HepG2 (cell line): ENCODE measurements at regions not wholly inside any gene's neighbourhood (a gene's known extent, or its start where the extent isn't known, plus 50 kb on each side); places are given as distances from the start of the nearest gene placed in this dataset.

Source experiments
- ATAC-seq: fragments of 200-7000 bp; cut with Tn5 transposase; 3 replicates; pipeline ENCODE4 v1.9.1; 2020; ENCODE audit warnings: mild to moderate bottlenecking, moderate library complexity
- BruUV-seq: library from RNA; stranded (reverse); fragments of 400-500 nt; replicated peaks from 2 replicates; lab custom pipeline; 2021; lab: Mats Ljungman, UMichigan
- CTCF ChIA-PET: fragments of 300-600 bp; formaldehyde crosslinking; extraction: SDS; loops from one replicate; lab custom pipeline; 2021; ENCODE audit warnings: low total read pairs, inconsistent platforms, low intra/inter-chr PET ratio; lab: Yijun Ruan, JAX
- POLR2A ChIA-PET: fragments of 350-600 bp; sonication (Branson Sonifier 250); formaldehyde crosslinking; loops from one replicate; lab custom pipeline; 2020; ENCODE audit warnings: antibody characterized with exemption, inconsistent platforms; lab: Yijun Ruan, JAX
- DNase-seq: peaks from one replicate; pipeline ENCODE4 v3.0.0-alpha.2; 2015; ENCODE audit warnings: low spot score
- FAIRE-seq: peaks from 3 replicates; lab custom pipeline; 2011; peaks lifted over from hg19 to GRCh38; lab: Jason Lieb, UNC
- H2AFZ ChIP-seq: one replicate; pipeline ENCODE4 v1.6.1; 2011; ENCODE audit warnings: low read length, inconsistent platforms
- H3K27ac ChIP-seq: fragments of 300-600 bp; 3 replicates; pipeline ENCODE4 v1.8.0; 2011; ENCODE audit warnings: mixed run types, mild to moderate bottlenecking, mixed read lengths, low read length, inconsistent platforms; ENCODE audit not compliant: insufficient read depth; ENCODE audit errors: extremely low read length
- H3K27me3 ChIP-seq, 2 experiments: fragments of 200-600 bp in 1 of 2; 2 replicates in 1 of 2; 3 replicates in 1 of 2; pipeline versions ENCODE4 v1.6.0 to v1.8.0; 2011; ENCODE audit warnings: low read length in 2 of 2, mild to moderate bottlenecking in 2 of 2, moderate library complexity in 2 of 2, inconsistent platforms in 1 of 2; ENCODE audit not compliant: insufficient read depth in 2 of 2, control insufficient read depth in 1 of 2
- H3K36me3 ChIP-seq, 2 experiments: fragments of 200-600 bp in 1 of 2; replicated peaks in 1 of 2; 2 replicates in 1 of 2; 3 replicates in 1 of 2; pipeline versions ENCODE4 v1.5.1 to v1.8.0; 2011; ENCODE audit warnings: low read length in 2 of 2, inconsistent platforms in 1 of 2; ENCODE audit not compliant: insufficient read depth in 2 of 2, control insufficient read depth in 1 of 2
- H3K4me1 ChIP-seq: 2 replicates; pipeline ENCODE4 v1.5.1; 2012; ENCODE audit warnings: low read length, inconsistent platforms; ENCODE audit not compliant: insufficient read depth
- H3K4me2 ChIP-seq: 2 replicates; pipeline ENCODE4 v1.6.0; 2011; ENCODE audit warnings: low read depth, low read length, inconsistent platforms
- H3K4me3 ChIP-seq, 3 experiments: fragments of 200-600 bp in 1 of 3; sonication (generic), shearing (Covaris generic) in 1 of 3; replicated peaks in 1 of 3; 2 replicates each; pipeline ENCODE4 v1.5.1; 2011 to 2016; ENCODE audit warnings: low read length in 3 of 3, inconsistent platforms in 2 of 3, low read depth in 2 of 3, mild to moderate bottlenecking in 2 of 3, control low read depth in 1 of 3, mixed read lengths in 1 of 3; ENCODE audit not compliant: insufficient read depth in 1 of 3
- H3K79me2 ChIP-seq: one replicate; pipeline ENCODE4 v1.6.1; 2011; ENCODE audit warnings: low read length, inconsistent platforms; ENCODE audit not compliant: insufficient read depth
- H3K9ac ChIP-seq: 2 replicates; pipeline ENCODE4 v1.6.0; 2011; ENCODE audit warnings: mild to moderate bottlenecking, low read depth, low read length, inconsistent platforms; ENCODE audit not compliant: insufficient read depth
- H3K9me3 ChIP-seq: 2 replicates; pipeline ENCODE4 v1.5.1; 2012; ENCODE audit warnings: mild to moderate bottlenecking, low read length
- H4K20me1 ChIP-seq: 2 replicates; pipeline ENCODE4 v1.6.0; 2011; ENCODE audit warnings: inconsistent platforms, mild to moderate bottlenecking, low read length, moderate library complexity; ENCODE audit not compliant: insufficient read depth
- ZNF687 ChIP-seq: sonication (generic); formaldehyde crosslinking; IDR thresholded peaks from 2 replicates; pipeline ENCODE4 v1.5.1; 2020; ENCODE audit warnings: mild to moderate bottlenecking, missing genetic modification reagents, moderate library complexity
- ZSCAN9 ChIP-seq: IDR thresholded peaks from 2 replicates; pipeline ENCODE4 v1.6.1; 2016; ENCODE audit warnings: borderline replicate concordance
- WGBS: methylation state at CpG from one replicate; pipeline ENCODE4 v1.1.6; 2017; ENCODE audit warnings: low lambda C conversion rate; 5-methylcytosine and 5-hydroxymethylcytosine counted together
- in situ Hi-C: cut with HindIII; loops from 2 replicates; pipeline ENCODE4 v1.10.0; 2017; ENCODE audit warnings: low pct_unique_long_range_greater_than_20kb; ENCODE audit not compliant: extremely low pct_ligation_motif_present
- intact Hi-C: fragments of 100-400 bp; cut with micrococcal nuclease; formaldehyde crosslinking; loops from one replicate; pipeline ENCODE4 v1.10.0; 2022; ENCODE audit not compliant: unreplicated experiment
- TF ChIP-seq, protein P1 (sequence below): sonication (generic); formaldehyde crosslinking; IDR thresholded peaks from 2 replicates; pipeline ENCODE4 v1.4.0; 2020; ENCODE audit warnings: missing genetic modification reagents

DNA sequence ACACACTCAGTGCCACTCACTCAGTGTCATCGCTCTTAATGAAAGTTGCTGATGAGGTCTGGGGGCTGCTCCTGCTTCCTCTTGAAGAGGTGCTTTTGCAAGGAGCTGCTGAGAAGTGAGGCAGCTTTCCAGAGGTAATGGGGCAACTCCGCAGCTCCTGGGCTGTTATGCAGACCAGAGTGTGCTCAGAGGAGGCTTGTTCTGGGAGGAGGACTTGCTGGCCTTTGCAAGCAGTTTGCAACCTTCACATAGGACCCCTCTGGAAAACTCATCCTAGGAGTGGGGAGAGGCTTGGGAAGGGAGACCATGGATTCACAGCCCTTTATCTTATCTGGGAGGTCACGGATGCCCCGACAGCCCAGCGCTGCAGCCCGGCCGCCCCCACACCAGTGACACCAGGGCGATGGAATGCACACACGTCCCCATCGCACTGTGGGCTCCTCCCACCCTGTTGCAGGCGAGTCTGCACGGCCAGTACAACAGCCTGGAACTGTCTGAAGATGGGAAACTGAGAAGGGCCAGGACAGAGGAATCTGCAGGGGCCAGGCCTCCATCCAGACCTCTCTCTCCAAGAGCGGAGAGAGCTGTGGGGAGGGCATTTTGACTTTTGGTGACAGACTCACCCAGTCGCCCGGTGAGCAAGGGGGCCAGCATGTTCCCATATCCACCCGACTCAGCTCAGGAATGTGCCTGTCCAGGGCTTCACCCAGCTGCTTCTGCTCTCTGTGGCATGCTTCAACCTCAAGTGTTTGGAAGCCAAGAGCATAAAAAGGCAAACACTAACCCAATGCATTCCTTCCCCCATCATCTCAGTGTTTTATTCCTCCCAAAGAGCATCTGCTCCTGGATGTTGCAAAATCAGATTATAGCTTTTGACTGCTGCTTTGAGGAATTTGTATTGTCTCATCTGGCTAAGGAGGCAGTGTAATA lies 78.6 kb upstream of the ZNF469 start:
- Histone ChIP-seq H3K4me3 (no peak overlapping the region), H3K27ac (no peak overlapping the region), H3K27me3 (peaks cover 24 to 85% of the 10 kb centered on the region in 2 experiments), H3K79me2 (no peaks in the 10 kb centered on the region), H3K4me2 (no peak overlapping the region), H3K4me1 (no peaks in the 10 kb centered on the region)
- ATAC-seq (peak; percentile 64), FAIRE-seq (no peak), DNase-seq (peak; percentile 19)
- in situ Hi-C loops (no loop called here), intact Hi-C loops (no loop called here)
- WGBS, result 16% methylated on average over 15 of the region's 16 CpGs
- CTCF ChIA-PET, result no interaction called here
- 0 out of 2 replicates have a peak, but pooled peaks have one; percentile 14 for TF ChIP-seq ZNF687 (CRISPR knock-in tag)
- TF ChIP-seq ZSCAN9 (CRISPR knock-in tag), result no peak
- TF ChIP-seq, protein P1, sequence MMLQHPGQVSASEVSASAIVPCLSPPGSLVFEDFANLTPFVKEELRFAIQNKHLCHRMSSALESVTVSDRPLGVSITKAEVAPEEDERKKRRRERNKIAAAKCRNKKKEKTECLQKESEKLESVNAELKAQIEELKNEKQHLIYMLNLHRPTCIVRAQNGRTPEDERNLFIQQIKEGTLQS (CRISPR knock-in tag), result peak; percentile 57; the same call in 1 of the 2 replicates
- TF ChIP-seq, all 625 proteins: peak for 2
- no peaks in the 10 kb centered on the region for H3K36me3 ChIP-seq
- POLR2A ChIA-PET, result no interaction called here
- H2AFZ ChIP-seq, result no peak overlapping the region
- H4K20me1 ChIP-seq, result no peaks in the 10 kb centered on the region
- BruUV-seq, result no TSS peak
- H3K9ac ChIP-seq, result no peak overlapping the region
- H3K9me3 ChIP-seq, result 0 out of 2 replicates have a peak, but pooled peaks cover 5% of the 10 kb centered on the region
